ENCODE measurements at regions not wholly inside any gene's neighbourhood (a gene's known extent, or its start where the extent isn't known, plus 50 kb on each side); places are given as distances from the start of the nearest gene placed in this dataset.

- Histone ChIP-seq H3K4me3 (ENCODE audit: low read length) (no peak overlapping the region), H3K27me3 (ENCODE audit: low read length) (no peaks in the 10 kb centered on the region)
Measured at GRCh38 chr2:8536686-8537561, 144.9 kb upstream of the ID2 start.

DNA sequence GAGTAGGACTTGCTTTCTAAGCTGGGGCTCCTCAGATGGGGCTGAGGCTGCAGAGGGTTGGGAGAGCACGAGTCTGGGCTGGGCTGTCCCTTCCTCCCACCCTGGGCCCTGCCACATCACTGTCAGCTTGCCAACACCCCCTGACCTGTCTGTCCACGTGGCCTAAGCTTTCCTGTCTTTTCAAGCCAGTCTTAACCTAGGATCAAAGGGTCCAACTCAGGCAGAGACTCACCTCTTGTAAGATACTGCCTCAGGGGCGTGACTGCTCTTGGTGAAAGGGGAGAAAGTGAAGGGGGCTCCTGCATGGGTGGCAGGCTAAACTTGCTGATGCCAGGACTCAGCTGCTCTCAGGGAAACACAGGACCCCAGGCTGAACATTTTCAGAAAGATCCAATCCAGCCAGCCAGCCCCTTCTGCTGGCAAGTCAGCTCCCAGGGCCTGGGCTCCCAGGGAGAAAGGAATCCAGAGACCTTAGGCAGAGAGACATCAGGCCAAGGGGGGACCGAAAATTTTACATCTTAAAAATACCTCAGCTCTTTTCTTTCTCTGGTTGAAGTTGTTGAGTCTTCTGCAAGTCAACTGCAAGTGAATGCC is 144.2 kb upstream of the ID2 start:
- Histone ChIP-seq H3K36me3 (ENCODE audit: insufficient read depth, low read length) (no peaks in the 10 kb centered on the region), H3K79me2 (ENCODE audit: low read length) (no peaks in the 10 kb centered on the region), H4K20me1 (ENCODE audit: insufficient read depth, low read depth, low read length) (no peaks in the 10 kb centered on the region), H3K27me3 (ENCODE audit: low read length) (no peaks in the 10 kb centered on the region), H3K9me3 (ENCODE audit: low read length) (no peaks in the 10 kb centered on the region), H3K9me2 (replicated peaks; ENCODE audit: insufficient read depth, low read length) (no peaks in the 10 kb centered on the region), H3K27ac (ENCODE audit: low read length) (no peak overlapping the region), H2AFZ (ENCODE audit: low read length) (no peak overlapping the region), H3K4me1 (ENCODE audit: low read length) (peaks cover 28% of the 10 kb centered on the region), H3K9ac (ENCODE audit: low read length) (no peak overlapping the region), H3K4me2 (ENCODE audit: low read depth, low read length, poor library complexity, severe bottlenecking) (no peak overlapping the region), H3K4me3 (ENCODE audit: low read length) (no peak overlapping the region)
- no peak for DNase-seq

More at GRCh38 chr2:8536686-8537561, 144.9 kb upstream of the ID2 start:
- Histone ChIP-seq H3K9ac (ENCODE audit: low read length) (no peak overlapping the region), H3K36me3 (ENCODE audit: insufficient read depth, low read length) (no peaks in the 10 kb centered on the region), H2AFZ (ENCODE audit: low read length) (no peak overlapping the region), H3K4me1 (ENCODE audit: low read length) (peaks cover 28% of the 10 kb centered on the region), H4K20me1 (ENCODE audit: insufficient read depth, low read depth, low read length) (no peaks in the 10 kb centered on the region), H3K27ac (ENCODE audit: low read length) (no peak overlapping the region), H3K4me2 (ENCODE audit: low read depth, low read length, poor library complexity, severe bottlenecking) (no peak overlapping the region), H3K79me2 (ENCODE audit: low read length) (no peaks in the 10 kb centered on the region), H3K9me3 (ENCODE audit: low read length) (peaks cover under 1% of the 10 kb centered on the region; the same call in 1 of the 2 replicates), H3K9me2 (replicated peaks; ENCODE audit: insufficient read depth, low read length) (no peaks in the 10 kb centered on the region)
- DNase-seq: no peak

DNA sequence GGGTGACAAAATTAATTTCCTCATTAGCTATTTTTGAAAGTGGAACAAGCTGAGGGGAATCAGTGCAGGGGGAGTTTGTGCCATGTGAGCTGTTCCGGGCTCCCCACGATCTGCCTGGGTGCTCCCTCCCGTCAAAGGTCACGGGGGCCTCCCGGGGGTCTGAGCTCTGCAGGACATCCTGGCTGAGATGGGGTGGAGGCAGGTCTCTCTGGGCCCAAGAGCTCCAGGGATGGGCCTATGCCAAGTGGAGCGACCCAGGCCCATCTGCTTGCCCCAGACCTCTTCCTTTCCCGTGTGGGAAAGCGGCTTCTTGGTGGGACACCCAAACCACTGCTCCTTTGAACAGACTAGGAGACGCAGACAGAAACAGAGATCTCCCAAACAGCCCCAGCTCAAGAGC is 143.3 kb upstream of the ID2 start:
- no peak overlapping the region for H3K9ac ChIP-seq (ENCODE audit: low read length)
- no peak overlapping the region for H2AFZ ChIP-seq (ENCODE audit: low read length)
- no peak for DNase-seq
- no peaks in the 10 kb centered on the region for H3K79me2 ChIP-seq (ENCODE audit: low read length)
- no peak overlapping the region for H3K4me3 ChIP-seq (ENCODE audit: low read length)
- H3K27ac ChIP-seq (ENCODE audit: low read length): no peak overlapping the region
- H3K36me3 ChIP-seq (ENCODE audit: insufficient read depth, low read length): no peaks in the 10 kb centered on the region
- H4K20me1 ChIP-seq (ENCODE audit: insufficient read depth, low read depth, low read length): no peaks in the 10 kb centered on the region
- no peaks in the 10 kb centered on the region for H3K9me2 ChIP-seq (replicated peaks; ENCODE audit: insufficient read depth, low read length)
- no peak overlapping the region for H3K4me2 ChIP-seq (ENCODE audit: low read depth, low read length, poor library complexity, severe bottlenecking)
- H3K9me3 ChIP-seq (ENCODE audit: low read length): no peaks in the 10 kb centered on the region
- no peaks in the 10 kb centered on the region for H3K27me3 ChIP-seq (ENCODE audit: low read length)
- H3K4me1 ChIP-seq (ENCODE audit: low read length): peaks cover 34% of the 10 kb centered on the region

DNA sequence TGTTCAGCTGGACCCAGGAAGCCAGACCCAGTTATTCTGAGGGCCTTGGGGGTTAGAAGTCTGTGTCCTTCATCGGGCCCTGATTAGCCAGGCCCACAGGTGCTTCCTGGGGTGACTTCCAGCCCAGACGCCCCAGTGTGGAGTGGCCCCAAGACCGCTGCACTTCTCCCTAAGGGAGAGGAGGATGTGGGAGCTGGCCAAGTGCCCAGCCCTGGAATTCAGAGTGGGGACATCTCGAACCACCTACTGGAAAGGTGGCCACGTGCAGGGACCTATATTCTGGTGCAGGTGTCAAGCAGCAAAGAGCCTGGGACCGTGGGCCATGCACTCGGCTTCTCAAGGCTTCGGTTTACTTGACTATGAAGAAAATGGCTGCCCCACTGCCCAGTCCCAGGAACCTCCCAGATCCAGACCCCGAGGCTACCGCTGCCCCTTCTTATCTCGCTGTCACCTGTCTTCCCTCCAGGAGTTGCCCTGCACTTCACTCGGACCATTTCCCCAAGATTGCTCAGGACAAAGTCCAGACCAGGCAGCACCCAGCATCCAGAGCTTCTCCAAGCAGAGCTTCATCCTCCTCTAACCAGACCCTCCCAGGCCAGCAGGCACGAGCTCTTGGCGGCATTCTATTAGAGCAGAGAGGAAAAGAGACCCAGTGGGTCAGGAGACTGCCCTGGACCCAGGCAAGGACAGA is 142.8 kb upstream of the ID2 start:
- no peak overlapping the region for H3K4me3 ChIP-seq (ENCODE audit: low read length)
- H3K36me3 ChIP-seq (ENCODE audit: insufficient read depth, low read length): no peaks in the 10 kb centered on the region
- no peaks in the 10 kb centered on the region for H3K9me2 ChIP-seq (replicated peaks; ENCODE audit: insufficient read depth, low read length)
- no peak overlapping the region for H2AFZ ChIP-seq (ENCODE audit: low read length)
- DNase-seq: no peak
- H3K4me1 ChIP-seq (ENCODE audit: low read length): peaks cover 37% of the 10 kb centered on the region
- H3K27ac ChIP-seq (ENCODE audit: low read length): no peak overlapping the region
- H3K4me2 ChIP-seq (ENCODE audit: low read depth, low read length, poor library complexity, severe bottlenecking): no peak overlapping the region
- H3K9me3 ChIP-seq (ENCODE audit: low read length): no peaks in the 10 kb centered on the region
- no peaks in the 10 kb centered on the region for H3K79me2 ChIP-seq (ENCODE audit: low read length)
- H3K27me3 ChIP-seq (ENCODE audit: low read length): no peaks in the 10 kb centered on the region
- H3K9ac ChIP-seq (ENCODE audit: low read length): no peak overlapping the region
- H4K20me1 ChIP-seq (ENCODE audit: insufficient read depth, low read depth, low read length): no peaks in the 10 kb centered on the region

DNA sequence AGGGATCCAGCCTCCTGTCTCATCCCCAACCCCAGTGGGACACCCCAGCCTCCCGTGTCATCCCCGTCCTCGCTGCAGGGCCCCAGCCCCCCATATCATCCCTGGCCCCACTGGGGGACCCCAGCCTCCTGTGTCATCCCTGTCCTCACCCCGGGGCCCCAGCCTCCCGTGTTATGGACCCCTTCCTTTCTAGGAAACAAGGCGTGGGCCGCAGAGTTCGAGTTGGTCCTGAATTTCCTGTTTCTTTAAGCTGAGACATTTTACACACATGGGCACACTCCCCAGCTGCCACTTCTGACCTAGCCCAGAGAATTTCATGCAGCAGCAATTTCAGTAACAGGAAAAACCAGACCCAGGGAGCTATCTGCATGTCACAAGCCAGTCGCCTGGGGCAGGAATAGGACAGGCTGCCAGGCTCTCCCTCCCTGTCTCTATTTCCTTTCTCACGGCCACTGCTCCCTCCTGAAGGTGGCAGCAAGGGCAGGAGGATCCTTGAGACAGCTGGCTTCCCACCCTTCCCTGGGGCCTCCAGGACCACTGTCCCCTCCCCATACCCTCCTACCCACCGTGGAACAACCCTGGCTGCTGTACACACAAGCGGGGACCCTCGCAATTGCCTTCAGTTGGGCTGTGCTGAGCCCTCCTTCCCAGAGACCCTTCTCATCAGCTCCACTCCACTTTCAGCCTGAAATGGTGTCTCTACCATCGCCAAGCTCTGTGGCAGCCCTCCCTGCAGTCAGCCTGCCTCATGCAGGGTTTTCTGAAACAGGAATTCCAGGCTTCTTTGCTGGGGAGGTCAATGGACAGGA is 141.9 kb upstream of the ID2 start:
- no peak overlapping the region for H3K27ac ChIP-seq (ENCODE audit: low read length)
- no peaks in the 10 kb centered on the region for H3K27me3 ChIP-seq (ENCODE audit: low read length)
- H3K79me2 ChIP-seq (ENCODE audit: low read length): no peaks in the 10 kb centered on the region
- peaks cover 35% of the 10 kb centered on the region for H3K4me1 ChIP-seq (ENCODE audit: low read length)
- H3K9me2 ChIP-seq (replicated peaks; ENCODE audit: insufficient read depth, low read length): no peaks in the 10 kb centered on the region
- no peaks in the 10 kb centered on the region for H3K36me3 ChIP-seq (ENCODE audit: insufficient read depth, low read length)
- H3K4me2 ChIP-seq (ENCODE audit: low read depth, low read length, poor library complexity, severe bottlenecking): no peak overlapping the region
- H3K9me3 ChIP-seq (ENCODE audit: low read length): no peaks in the 10 kb centered on the region
- no peak overlapping the region for H3K9ac ChIP-seq (ENCODE audit: low read length)
- no peak overlapping the region for H2AFZ ChIP-seq (ENCODE audit: low read length)
- H4K20me1 ChIP-seq (ENCODE audit: insufficient read depth, low read depth, low read length): no peaks in the 10 kb centered on the region
- no peak for DNase-seq
- H3K4me3 ChIP-seq (ENCODE audit: low read length): no peak overlapping the region

DNA sequence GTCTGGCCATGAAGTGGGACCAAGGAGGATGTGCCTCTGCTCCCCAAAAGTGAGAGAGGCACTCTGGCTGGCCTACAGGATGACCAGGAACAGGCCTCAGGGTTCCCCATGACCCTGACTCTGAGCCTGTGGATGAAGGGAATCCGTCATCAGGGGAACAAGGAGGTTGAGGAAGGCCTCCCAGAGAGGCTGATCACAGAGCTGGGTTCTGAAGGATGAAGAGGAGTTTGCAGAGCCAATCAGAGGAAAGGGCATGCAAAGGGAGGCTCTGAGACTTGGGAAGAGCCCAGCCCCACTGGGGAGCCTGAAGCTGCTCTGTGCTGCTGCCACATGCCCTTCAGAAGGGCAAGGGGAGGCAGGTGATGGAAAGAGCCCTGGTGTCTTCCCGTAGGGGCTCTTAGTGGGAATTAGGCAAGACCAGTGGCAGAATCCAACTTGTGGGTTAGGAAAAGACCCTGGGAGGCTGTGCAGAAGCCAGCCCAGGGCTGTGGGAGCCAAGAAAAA is 141.3 kb upstream of the ID2 start:
- Histone ChIP-seq H3K27ac (ENCODE audit: low read length) (no peak overlapping the region), H2AFZ (ENCODE audit: low read length) (no peak overlapping the region), H3K27me3 (ENCODE audit: low read length) (no peaks in the 10 kb centered on the region)

GRCh38 chr2:8541223-8541622 is 140.6 kb upstream of the ID2 start:
- H3K27ac ChIP-seq (ENCODE audit: low read length): no peak overlapping the region
- no peaks in the 10 kb centered on the region for H3K27me3 ChIP-seq (ENCODE audit: low read length)
- DNase-seq: no peak
- H2AFZ ChIP-seq (ENCODE audit: low read length): no peak overlapping the region
- no peak overlapping the region for H3K4me3 ChIP-seq (ENCODE audit: low read length)
- no peak overlapping the region for H3K9ac ChIP-seq (ENCODE audit: low read length)
- H3K4me1 ChIP-seq (ENCODE audit: low read length): peaks cover 35% of the 10 kb centered on the region
- no peaks in the 10 kb centered on the region for H3K9me3 ChIP-seq (ENCODE audit: low read length)
- no peaks in the 10 kb centered on the region for H3K79me2 ChIP-seq (ENCODE audit: low read length)
- no peaks in the 10 kb centered on the region for H3K9me2 ChIP-seq (replicated peaks; ENCODE audit: insufficient read depth, low read length)
- no peaks in the 10 kb centered on the region for H3K36me3 ChIP-seq (ENCODE audit: insufficient read depth, low read length)
- no peak overlapping the region for H3K4me2 ChIP-seq (ENCODE audit: low read depth, low read length, poor library complexity, severe bottlenecking)
- H4K20me1 ChIP-seq (ENCODE audit: insufficient read depth, low read depth, low read length): 0 out of 2 replicates have a peak, but pooled peaks cover 4% of the 10 kb centered on the region

More for the DNA sequence above, 141.3 kb upstream of the ID2 start:
- Histone ChIP-seq H3K4me3 (ENCODE audit: low read length) (no peak overlapping the region), H3K79me2 (ENCODE audit: low read length) (no peaks in the 10 kb centered on the region), H3K9me3 (ENCODE audit: low read length) (no peaks in the 10 kb centered on the region), H3K4me2 (ENCODE audit: low read depth, low read length, poor library complexity, severe bottlenecking) (no peak overlapping the region), H3K9ac (ENCODE audit: low read length) (no peak overlapping the region), H3K9me2 (replicated peaks; ENCODE audit: insufficient read depth, low read length) (no peaks in the 10 kb centered on the region), H3K36me3 (ENCODE audit: insufficient read depth, low read length) (no peaks in the 10 kb centered on the region), H3K4me1 (ENCODE audit: low read length) (peaks cover 35% of the 10 kb centered on the region), H4K20me1 (ENCODE audit: insufficient read depth, low read depth, low read length) (0 out of 2 replicates have a peak, but pooled peaks cover 4% of the 10 kb centered on the region)
- DNase-seq: no peak

Data from Karpas-422 (cell line).